ENCODE measurements at regions not wholly inside any gene's neighbourhood (a gene's known extent, or its start where the extent isn't known, plus 50 kb on each side); places are given as distances from the start of the nearest gene placed in this dataset.

DNA sequence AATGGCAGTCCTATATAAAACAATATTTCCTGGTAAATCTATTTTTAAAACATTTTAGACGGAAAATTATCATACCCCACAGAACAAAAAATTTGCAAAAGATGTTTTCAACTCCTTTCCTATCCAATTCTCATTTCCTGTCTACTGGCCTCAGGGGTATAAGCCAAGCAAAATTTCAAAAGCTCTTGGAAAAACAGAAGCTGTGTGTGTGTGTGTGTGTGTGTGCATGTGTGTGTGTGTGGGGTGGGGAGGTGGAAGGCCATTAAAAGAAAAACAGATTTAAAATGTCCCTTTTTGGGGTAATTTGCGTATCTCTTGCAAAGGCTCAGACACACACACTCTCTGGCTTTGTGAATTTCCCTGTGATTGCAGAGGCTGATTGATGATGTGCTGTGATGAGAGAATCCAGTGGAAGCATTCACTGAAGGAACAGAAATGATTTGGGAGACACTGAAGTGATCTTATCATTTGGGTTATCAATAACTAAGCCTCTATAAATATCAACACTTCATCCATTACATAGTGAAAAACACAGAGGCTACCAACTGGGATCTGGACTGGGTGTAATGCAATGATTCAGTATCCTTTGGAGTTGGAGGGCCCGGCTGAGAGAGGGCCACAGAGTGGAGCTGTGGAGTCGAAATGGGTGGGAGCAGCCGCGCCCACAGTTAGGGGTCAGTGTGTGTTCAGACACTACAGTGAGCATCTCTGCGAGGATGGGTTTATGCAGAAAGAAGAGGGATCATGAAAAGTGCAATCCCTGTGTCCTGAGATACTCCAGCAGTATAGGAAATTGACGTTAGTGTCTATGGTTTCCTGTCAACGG lies 106.8 kb upstream of the PREP start:
- Histone ChIP-seq H3K9me3 (ENCODE audit: control insufficient read depth, insufficient read depth, low read depth, low read length) (no peaks in the 10 kb centered on the region), H3K36me3 (ENCODE audit: control insufficient read depth in 2 of 2, insufficient read depth in 1 of 2, low read length in 2 of 2) (no peaks in the 10 kb centered on the region), H3K4me3 (ENCODE audit: low read depth, low read length) (no peak overlapping the region), H3K27ac (ENCODE audit: extremely low read depth, low read depth, low read length) (no peak overlapping the region), H3K4me1 (ENCODE audit: control insufficient read depth, insufficient read depth, low read length) (no peaks in the 10 kb centered on the region)
- ChIA-PET CTCF (interaction anchor here (0.6 kb wide), 1 partner anchor 17 kb away, joined by 3 read pairs; no protein-coding TSS in a partner anchor), POLR2A (no interaction called here)
- TF ChIP-seq, protein P1, sequence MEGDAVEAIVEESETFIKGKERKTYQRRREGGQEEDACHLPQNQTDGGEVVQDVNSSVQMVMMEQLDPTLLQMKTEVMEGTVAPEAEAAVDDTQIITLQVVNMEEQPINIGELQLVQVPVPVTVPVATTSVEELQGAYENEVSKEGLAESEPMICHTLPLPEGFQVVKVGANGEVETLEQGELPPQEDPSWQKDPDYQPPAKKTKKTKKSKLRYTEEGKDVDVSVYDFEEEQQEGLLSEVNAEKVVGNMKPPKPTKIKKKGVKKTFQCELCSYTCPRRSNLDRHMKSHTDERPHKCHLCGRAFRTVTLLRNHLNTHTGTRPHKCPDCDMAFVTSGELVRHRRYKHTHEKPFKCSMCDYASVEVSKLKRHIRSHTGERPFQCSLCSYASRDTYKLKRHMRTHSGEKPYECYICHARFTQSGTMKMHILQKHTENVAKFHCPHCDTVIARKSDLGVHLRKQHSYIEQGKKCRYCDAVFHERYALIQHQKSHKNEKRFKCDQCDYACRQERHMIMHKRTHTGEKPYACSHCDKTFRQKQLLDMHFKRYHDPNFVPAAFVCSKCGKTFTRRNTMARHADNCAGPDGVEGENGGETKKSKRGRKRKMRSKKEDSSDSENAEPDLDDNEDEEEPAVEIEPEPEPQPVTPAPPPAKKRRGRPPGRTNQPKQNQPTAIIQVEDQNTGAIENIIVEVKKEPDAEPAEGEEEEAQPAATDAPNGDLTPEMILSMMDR (tag by site-specific recombination; IDR thresholded peaks at IDR 0.05), result peak; percentile 63; the same call in 1 of the 2 replicates
- TF ChIP-seq ZNF292 (tag by site-specific recombination; IDR thresholded peaks at IDR 0.05; ENCODE audit: borderline replicate concordance, low read depth), result no peak

DNA sequence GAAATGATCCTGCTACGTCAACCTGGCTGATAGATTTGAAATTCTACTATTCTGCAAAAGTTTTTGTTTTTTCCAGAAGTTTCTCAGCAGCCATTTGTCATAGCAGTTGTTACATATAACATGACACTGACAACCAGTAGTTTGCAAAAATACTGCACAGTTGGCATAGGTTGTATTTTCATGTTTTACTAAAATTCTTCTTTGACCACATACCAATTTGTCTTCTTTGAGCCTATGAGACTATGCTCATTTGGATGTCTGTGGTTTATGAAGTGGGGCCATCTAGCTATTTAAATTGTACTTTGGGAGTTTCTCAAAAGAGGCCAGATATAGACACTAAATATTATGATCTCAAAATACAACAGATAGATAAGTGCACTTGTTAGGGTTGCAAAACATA lies 104.9 kb upstream of the PREP start:
- no peak overlapping the region for H3K27ac ChIP-seq (ENCODE audit: extremely low read depth, low read depth, low read length)
- ChIA-PET CTCF (no interaction called here), POLR2A (no interaction called here)
- TF ChIP-seq SP2 (tag by site-specific recombination; IDR thresholded peaks at IDR 0.05) (no peak), MYNN (tag by site-specific recombination; IDR thresholded peaks at IDR 0.05; ENCODE audit: borderline replicate concordance) (no peak), ZNF274 (IDR thresholded peaks at IDR 0.05; ENCODE audit: low read length) (no peak), ZNF274 (tag by site-specific recombination; IDR thresholded peaks at IDR 0.05; ENCODE audit: borderline replicate concordance) (no peak), ZNF146 (tag by site-specific recombination; IDR thresholded peaks at IDR 0.05) (no peak), ZNF626 (tag by site-specific recombination; IDR thresholded peaks at IDR 0.05) (no peak), ZBTB7A (tag by site-specific recombination; IDR thresholded peaks at IDR 0.05; ENCODE audit: low read depth) (no peak), ZNF169 (tag by site-specific recombination; IDR thresholded peaks at IDR 0.05) (no peak), ZNF510 (tag by site-specific recombination; IDR thresholded peaks at IDR 0.05; ENCODE audit: insufficient replicate concordance) (no peak)
- TF ChIP-seq, protein P2, sequence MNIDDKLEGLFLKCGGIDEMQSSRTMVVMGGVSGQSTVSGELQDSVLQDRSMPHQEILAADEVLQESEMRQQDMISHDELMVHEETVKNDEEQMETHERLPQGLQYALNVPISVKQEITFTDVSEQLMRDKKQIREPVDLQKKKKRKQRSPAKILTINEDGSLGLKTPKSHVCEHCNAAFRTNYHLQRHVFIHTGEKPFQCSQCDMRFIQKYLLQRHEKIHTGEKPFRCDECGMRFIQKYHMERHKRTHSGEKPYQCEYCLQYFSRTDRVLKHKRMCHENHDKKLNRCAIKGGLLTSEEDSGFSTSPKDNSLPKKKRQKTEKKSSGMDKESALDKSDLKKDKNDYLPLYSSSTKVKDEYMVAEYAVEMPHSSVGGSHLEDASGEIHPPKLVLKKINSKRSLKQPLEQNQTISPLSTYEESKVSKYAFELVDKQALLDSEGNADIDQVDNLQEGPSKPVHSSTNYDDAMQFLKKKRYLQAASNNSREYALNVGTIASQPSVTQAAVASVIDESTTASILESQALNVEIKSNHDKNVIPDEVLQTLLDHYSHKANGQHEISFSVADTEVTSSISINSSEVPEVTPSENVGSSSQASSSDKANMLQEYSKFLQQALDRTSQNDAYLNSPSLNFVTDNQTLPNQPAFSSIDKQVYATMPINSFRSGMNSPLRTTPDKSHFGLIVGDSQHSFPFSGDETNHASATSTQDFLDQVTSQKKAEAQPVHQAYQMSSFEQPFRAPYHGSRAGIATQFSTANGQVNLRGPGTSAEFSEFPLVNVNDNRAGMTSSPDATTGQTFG (tag by site-specific recombination; IDR thresholded peaks at IDR 0.05; ENCODE audit: borderline replicate concordance), result no peak
- TF ChIP-seq, protein P3, sequence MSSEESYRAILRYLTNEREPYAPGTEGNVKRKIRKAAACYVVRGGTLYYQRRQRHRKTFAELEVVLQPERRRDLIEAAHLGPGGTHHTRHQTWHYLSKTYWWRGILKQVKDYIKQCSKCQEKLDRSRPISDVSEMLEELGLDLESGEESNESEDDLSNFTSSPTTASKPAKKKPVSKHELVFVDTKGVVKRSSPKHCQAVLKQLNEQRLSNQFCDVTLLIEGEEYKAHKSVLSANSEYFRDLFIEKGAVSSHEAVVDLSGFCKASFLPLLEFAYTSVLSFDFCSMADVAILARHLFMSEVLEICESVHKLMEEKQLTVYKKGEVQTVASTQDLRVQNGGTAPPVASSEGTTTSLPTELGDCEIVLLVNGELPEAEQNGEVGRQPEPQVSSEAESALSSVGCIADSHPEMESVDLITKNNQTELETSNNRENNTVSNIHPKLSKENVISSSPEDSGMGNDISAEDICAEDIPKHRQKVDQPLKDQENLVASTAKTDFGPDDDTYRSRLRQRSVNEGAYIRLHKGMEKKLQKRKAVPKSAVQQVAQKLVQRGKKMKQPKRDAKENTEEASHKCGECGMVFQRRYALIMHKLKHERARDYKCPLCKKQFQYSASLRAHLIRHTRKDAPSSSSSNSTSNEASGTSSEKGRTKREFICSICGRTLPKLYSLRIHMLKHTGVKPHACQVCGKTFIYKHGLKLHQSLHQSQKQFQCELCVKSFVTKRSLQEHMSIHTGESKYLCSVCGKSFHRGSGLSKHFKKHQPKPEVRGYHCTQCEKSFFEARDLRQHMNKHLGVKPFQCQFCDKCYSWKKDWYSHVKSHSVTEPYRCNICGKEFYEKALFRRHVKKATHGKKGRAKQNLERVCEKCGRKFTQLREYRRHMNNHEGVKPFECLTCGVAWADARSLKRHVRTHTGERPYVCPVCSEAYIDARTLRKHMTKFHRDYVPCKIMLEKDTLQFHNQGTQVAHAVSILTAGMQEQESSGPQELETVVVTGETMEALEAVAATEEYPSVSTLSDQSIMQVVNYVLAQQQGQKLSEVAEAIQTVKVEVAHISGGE (tag by site-specific recombination; conservative IDR thresholded peaks at IDR 0.05; ENCODE audit: low read depth), result no peak
- TF ChIP-seq, protein P4, sequence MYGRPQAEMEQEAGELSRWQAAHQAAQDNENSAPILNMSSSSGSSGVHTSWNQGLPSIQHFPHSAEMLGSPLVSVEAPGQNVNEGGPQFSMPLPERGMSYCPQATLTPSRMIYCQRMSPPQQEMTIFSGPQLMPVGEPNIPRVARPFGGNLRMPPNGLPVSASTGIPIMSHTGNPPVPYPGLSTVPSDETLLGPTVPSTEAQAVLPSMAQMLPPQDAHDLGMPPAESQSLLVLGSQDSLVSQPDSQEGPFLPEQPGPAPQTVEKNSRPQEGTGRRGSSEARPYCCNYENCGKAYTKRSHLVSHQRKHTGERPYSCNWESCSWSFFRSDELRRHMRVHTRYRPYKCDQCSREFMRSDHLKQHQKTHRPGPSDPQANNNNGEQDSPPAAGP (tag by site-specific recombination; IDR thresholded peaks at IDR 0.05), result no peak
- TF ChIP-seq, protein P5, sequence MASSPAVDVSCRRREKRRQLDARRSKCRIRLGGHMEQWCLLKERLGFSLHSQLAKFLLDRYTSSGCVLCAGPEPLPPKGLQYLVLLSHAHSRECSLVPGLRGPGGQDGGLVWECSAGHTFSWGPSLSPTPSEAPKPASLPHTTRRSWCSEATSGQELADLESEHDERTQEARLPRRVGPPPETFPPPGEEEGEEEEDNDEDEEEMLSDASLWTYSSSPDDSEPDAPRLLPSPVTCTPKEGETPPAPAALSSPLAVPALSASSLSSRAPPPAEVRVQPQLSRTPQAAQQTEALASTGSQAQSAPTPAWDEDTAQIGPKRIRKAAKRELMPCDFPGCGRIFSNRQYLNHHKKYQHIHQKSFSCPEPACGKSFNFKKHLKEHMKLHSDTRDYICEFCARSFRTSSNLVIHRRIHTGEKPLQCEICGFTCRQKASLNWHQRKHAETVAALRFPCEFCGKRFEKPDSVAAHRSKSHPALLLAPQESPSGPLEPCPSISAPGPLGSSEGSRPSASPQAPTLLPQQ (tag by site-specific recombination; IDR thresholded peaks at IDR 0.05), result no peak
- H3K9me3 ChIP-seq (ENCODE audit: control insufficient read depth, insufficient read depth, low read depth, low read length), result no peaks in the 10 kb centered on the region
- H3K4me3 ChIP-seq (ENCODE audit: low read depth, low read length), result no peak overlapping the region
- H3K4me1 ChIP-seq (ENCODE audit: control insufficient read depth, insufficient read depth, low read length), result no peaks in the 10 kb centered on the region
- H3K36me3 ChIP-seq (ENCODE audit: control insufficient read depth in 2 of 2, insufficient read depth in 1 of 2, low read length in 2 of 2), result no peaks in the 10 kb centered on the region
